B cell (primary cell): ENCODE measurements at regions not wholly inside any gene's neighbourhood (a gene's known extent, or its start where the extent isn't known, plus 50 kb on each side); places are given as distances from the start of the nearest gene placed in this dataset.

ENCODE experiments used
- ATAC-seq: fragments of 200-7000 bp; cut with Tn5 transposase; one replicate; pipeline ENCODE4 v1.10.0; 2021; ENCODE audit warnings: low read depth, mild to moderate bottlenecking, moderate number of reproducible peaks, moderate library complexity
- CTCF ChIA-PET: fragments of 350-600 bp; sonication (Branson Sonifier 250); formaldehyde crosslinking; loops from one replicate; lab custom pipeline; 2021; ENCODE audit warnings: antibody characterized with exemption, inconsistent platforms; lab: Charles Lee
- POLR2A ChIA-PET: fragments of 350-600 bp; sonication (Branson Sonifier 250); formaldehyde crosslinking; loops from one replicate; lab custom pipeline; 2021; ENCODE audit warnings: antibody characterized with exemption; lab: Charles Lee
- DNase-seq: peaks from one replicate; pipeline ENCODE4 v3.0.0; 2013
- H2AFZ ChIP-seq: 2 replicates; pipeline ENCODE4 v1.6.1; 2012; ENCODE audit warnings: mild to moderate bottlenecking, low read depth, low read length; ENCODE audit not compliant: insufficient read depth, poor library complexity, severe bottlenecking
- H3K27ac ChIP-seq, 2 donors: 1 replicate in 1 of 2; 2 replicates in 1 of 2; pipeline ENCODE4 v1.5.1; 2012 to 2013; ENCODE audit warnings: low read length in 2 of 2, mild to moderate bottlenecking in 2 of 2, moderate library complexity in 1 of 2
- H3K27me3 ChIP-seq, 4 experiments: fragments of 200-600 bp in 1 of 4; sonication (generic) in 1 of 4; replicated peaks in 1 of 4; 1 replicate in 2 of 4; 2 replicates in 2 of 4; pipeline versions ENCODE4 v1.6.1 to v1.7.0; 2013 to 2016; ENCODE audit warnings: low read length in 3 of 4, mild to moderate bottlenecking in 2 of 4, mixed read lengths in 1 of 4, moderate library complexity in 1 of 4; ENCODE audit not compliant: insufficient read depth in 4 of 4, control insufficient read depth in 3 of 4; ENCODE audit errors: control extremely low read depth in 1 of 4
- H3K36me3 ChIP-seq, 2 experiments: replicated peaks in 1 of 2; 1 replicate in 1 of 2; 2 replicates in 1 of 2; pipeline versions ENCODE4 v1.6.1 to v1.7.1; 2013; ENCODE audit warnings: low read length in 1 of 2; ENCODE audit not compliant: insufficient read depth in 2 of 2, control insufficient read depth in 1 of 2; ENCODE audit errors: control extremely low read depth in 1 of 2, extremely low read depth in 1 of 2
- H3K4me1 ChIP-seq, 2 donors: fragments of 200-600 bp in 1 of 2; sonication (generic) in 1 of 2; 1 replicate in 1 of 2; 2 replicates in 1 of 2; pipeline versions ENCODE4 v1.5.1 to v1.6.1; 2013 to 2017; ENCODE audit warnings: low read length in 2 of 2; ENCODE audit not compliant: control insufficient read depth in 2 of 2, insufficient read depth in 2 of 2
- H3K4me2 ChIP-seq: replicated peaks from 2 replicates; pipeline ENCODE3; 2012; ENCODE audit warnings: mild to moderate bottlenecking, low read depth, low read length; ENCODE audit not compliant: poor library complexity, severe bottlenecking
- H3K4me3 ChIP-seq, 5 experiments: fragments of 200-600 bp in 1 of 5; sonication (generic) in 1 of 5; 1 replicate in 3 of 5; 2 replicates in 2 of 5; pipeline versions ENCODE4 v1.5.1 to v1.7.0; 2011 to 2016; ENCODE audit warnings: low read length in 4 of 5, mild to moderate bottlenecking in 4 of 5, low read depth in 2 of 5, control low read depth in 1 of 5, moderate library complexity in 1 of 5; ENCODE audit not compliant: insufficient read depth in 1 of 5; ENCODE audit errors: control extremely low read depth in 1 of 5, extremely low read depth in 1 of 5
- H3K79me2 ChIP-seq: fragments of 200-600 bp; sonication (generic); one replicate; pipeline ENCODE4 v1.6.0; 2016; ENCODE audit warnings: low read length; ENCODE audit not compliant: control insufficient read depth, insufficient read depth
- H3K9ac ChIP-seq: fragments of 200-600 bp; sonication (generic); 2 replicates; pipeline ENCODE4 v1.6.1; 2017; ENCODE audit warnings: mild to moderate bottlenecking, low read length, moderate library complexity
- H3K9me3 ChIP-seq, 3 donors: one replicate each; pipeline versions ENCODE4 v1.6.1 to v1.7.1; 2013; ENCODE audit warnings: low read length in 2 of 3; ENCODE audit not compliant: control insufficient read depth in 2 of 3, insufficient read depth in 1 of 3; ENCODE audit errors: control extremely low read depth in 1 of 3
- H4K20me1 ChIP-seq: 2 replicates; pipeline ENCODE4 v1.6.0; 2012; ENCODE audit warnings: mild to moderate bottlenecking, low read length; ENCODE audit not compliant: insufficient read depth, control insufficient read depth, poor library complexity, severe bottlenecking
- H3K27ac Mint-ChIP-seq: one replicate; pipeline ENCODE4 v1.8.0; 2021; ENCODE audit warnings: mixed read lengths
- H3K27me3 Mint-ChIP-seq: one replicate; pipeline ENCODE4 v1.8.0; 2021; ENCODE audit warnings: mixed read lengths
- H3K4me1 Mint-ChIP-seq: one replicate; pipeline ENCODE4 v1.8.0; 2021; ENCODE audit warnings: mixed read lengths
- H3K4me3 Mint-ChIP-seq: one replicate; pipeline ENCODE4 v1.8.0; 2021; ENCODE audit warnings: mixed read lengths
- H3K9me3 Mint-ChIP-seq: one replicate; pipeline ENCODE4 v1.8.0; 2022; ENCODE audit warnings: mixed read lengths; ENCODE audit not compliant: insufficient read depth
- EZH2 ChIP-seq: IDR thresholded peaks from 2 replicates; pipeline ENCODE4 v1.6.1; 2012; ENCODE audit warnings: borderline replicate concordance, low read depth, mild to moderate bottlenecking, moderate library complexity, low read length; ENCODE audit not compliant: insufficient read depth, poor library complexity, severe bottlenecking
- WGBS: methylation state at CpG from one replicate; pipeline ENCODE4 v1.1.5; 2013; ENCODE audit warnings: missing lambda C conversion rate; ENCODE audit not compliant: insufficient coverage; 5-methylcytosine and 5-hydroxymethylcytosine counted together
- intact Hi-C: fragments of 100-400 bp; cut with micrococcal nuclease; formaldehyde crosslinking; loops from one replicate; pipeline ENCODE4 v1.10.0; 2022
- TF ChIP-seq, protein P1 (sequence below): fragments of 200-600 bp; IDR thresholded peaks from one replicate; pipeline ENCODE4 v1.8.0; 2022; ENCODE audit warnings: antibody characterized with exemption, mild to moderate bottlenecking

DNA sequence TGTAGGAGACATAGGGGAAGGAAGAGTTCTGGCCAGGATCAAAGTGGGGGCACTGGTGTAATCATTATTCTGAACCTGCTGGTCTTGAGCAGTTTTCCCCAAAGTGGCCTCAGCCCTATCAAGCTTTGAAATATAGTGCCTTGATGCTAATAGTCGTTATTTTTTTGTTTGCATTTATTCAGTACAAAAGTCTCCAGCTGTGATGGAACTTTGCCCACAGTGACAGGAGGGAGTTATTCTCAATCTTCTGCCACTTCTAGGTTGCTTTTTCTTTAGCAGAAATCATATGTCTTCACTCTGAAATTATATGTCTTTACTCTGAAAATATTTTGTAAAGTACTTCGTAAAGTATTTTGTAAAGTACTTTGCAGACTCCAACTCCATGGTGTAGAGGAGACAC, 93.1 kb downstream of the FAT3 start:
- H4K20me1 ChIP-seq = no peaks in the 10 kb centered on the region
- no peaks in the 10 kb centered on the region for H3K36me3 ChIP-seq
- no peaks in the 10 kb centered on the region for H3K4me1 Mint-ChIP-seq
- H3K27me3 Mint-ChIP-seq = no peaks in the 10 kb centered on the region
- H3K27ac Mint-ChIP-seq = no peak overlapping the region
- H3K27me3 ChIP-seq = no peaks in the 10 kb centered on the region
- H3K9me3 Mint-ChIP-seq = no peaks in the 10 kb centered on the region
- no peaks in the 10 kb centered on the region for H3K4me1 ChIP-seq
- no peak overlapping the region for H3K4me2 ChIP-seq
- ChIA-PET POLR2A (no interaction called here), CTCF (no interaction called here)
- no peak overlapping the region for H3K27ac ChIP-seq
- no CpG with 5 or more reads among the region's 2 CpGs for WGBS
- H3K9me3 ChIP-seq = no peaks in the 10 kb centered on the region
- no peak overlapping the region for H3K4me3 ChIP-seq
- no peak overlapping the region for H2AFZ ChIP-seq
- no peak overlapping the region for H3K9ac ChIP-seq
- ATAC-seq (no peak), DNase-seq (no peak)
- TF ChIP-seq, protein P1, sequence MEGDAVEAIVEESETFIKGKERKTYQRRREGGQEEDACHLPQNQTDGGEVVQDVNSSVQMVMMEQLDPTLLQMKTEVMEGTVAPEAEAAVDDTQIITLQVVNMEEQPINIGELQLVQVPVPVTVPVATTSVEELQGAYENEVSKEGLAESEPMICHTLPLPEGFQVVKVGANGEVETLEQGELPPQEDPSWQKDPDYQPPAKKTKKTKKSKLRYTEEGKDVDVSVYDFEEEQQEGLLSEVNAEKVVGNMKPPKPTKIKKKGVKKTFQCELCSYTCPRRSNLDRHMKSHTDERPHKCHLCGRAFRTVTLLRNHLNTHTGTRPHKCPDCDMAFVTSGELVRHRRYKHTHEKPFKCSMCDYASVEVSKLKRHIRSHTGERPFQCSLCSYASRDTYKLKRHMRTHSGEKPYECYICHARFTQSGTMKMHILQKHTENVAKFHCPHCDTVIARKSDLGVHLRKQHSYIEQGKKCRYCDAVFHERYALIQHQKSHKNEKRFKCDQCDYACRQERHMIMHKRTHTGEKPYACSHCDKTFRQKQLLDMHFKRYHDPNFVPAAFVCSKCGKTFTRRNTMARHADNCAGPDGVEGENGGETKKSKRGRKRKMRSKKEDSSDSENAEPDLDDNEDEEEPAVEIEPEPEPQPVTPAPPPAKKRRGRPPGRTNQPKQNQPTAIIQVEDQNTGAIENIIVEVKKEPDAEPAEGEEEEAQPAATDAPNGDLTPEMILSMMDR = no peak
- no peak for TF ChIP-seq EZH2
- intact Hi-C loops = no loop called here
- H3K4me3 Mint-ChIP-seq = no peak overlapping the region
- H3K79me2 ChIP-seq = no peaks in the 10 kb centered on the region

DNA sequence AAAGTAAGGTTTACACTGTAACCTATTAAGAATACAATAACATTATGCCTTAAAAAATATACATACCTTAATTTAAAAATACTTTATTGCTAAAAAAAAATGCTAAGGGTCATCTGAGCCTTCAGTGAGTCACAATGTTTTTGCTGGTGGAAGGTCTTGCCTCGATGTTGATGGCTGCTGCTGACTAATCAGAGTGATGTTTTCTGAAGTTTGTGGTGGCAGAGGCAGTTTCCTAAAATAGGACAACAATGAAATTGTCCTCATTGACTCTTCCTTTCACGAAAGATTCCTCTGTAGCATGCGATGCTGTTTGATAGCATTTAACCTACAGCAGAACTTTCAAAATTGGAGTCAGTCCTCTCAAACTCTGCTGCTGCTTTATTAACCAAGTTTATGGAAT, 97.6 kb downstream of the FAT3 start:
- H3K4me1 Mint-ChIP-seq = no peaks in the 10 kb centered on the region
- H3K4me3 ChIP-seq = no peak overlapping the region
- no peaks in the 10 kb centered on the region for H4K20me1 ChIP-seq
- WGBS = 90% methylated on average over 2 of the region's 3 CpGs
- H3K4me3 Mint-ChIP-seq = no peak overlapping the region
- no peak overlapping the region for H3K9ac ChIP-seq
- ATAC-seq (no peak), DNase-seq (no peak)
- ChIA-PET POLR2A (no interaction called here), CTCF (no interaction called here)
- H2AFZ ChIP-seq = no peak overlapping the region
- H3K9me3 ChIP-seq = no peaks in the 10 kb centered on the region
- no peaks in the 10 kb centered on the region for H3K36me3 ChIP-seq
- H3K9me3 Mint-ChIP-seq = no peaks in the 10 kb centered on the region
- intact Hi-C loops = no loop called here
- H3K27me3 Mint-ChIP-seq = no peaks in the 10 kb centered on the region
- no peaks in the 10 kb centered on the region for H3K79me2 ChIP-seq
- H3K27ac ChIP-seq = no peak overlapping the region
- H3K27ac Mint-ChIP-seq = no peak overlapping the region
- H3K27me3 ChIP-seq = no peaks in the 10 kb centered on the region
- no peaks in the 10 kb centered on the region for H3K4me1 ChIP-seq
- no peak overlapping the region for H3K4me2 ChIP-seq
- TF ChIP-seq, protein P1 = no peak
- TF ChIP-seq EZH2 = no peak
